ENCODE measurements at regions not wholly inside any gene's neighbourhood (a gene's known extent, or its start where the extent isn't known, plus 50 kb on each side); places are given as distances from the start of the nearest gene placed in this dataset.

- DNase-seq (ENCODE audit: low read depth in 1 of 2, low spot score in 1 of 2): no peak
- in situ Hi-C loops (cut with HindIII; ENCODE audit: low pct_unique_long_range_greater_than_20kb, low sequenced_read_pairs): no loop called here
- TF ChIP-seq JUND (IDR thresholded peaks at IDR 0.05; ENCODE audit: low read depth): no peak
These were observed 111.0 kb upstream of the WDR17 start for GRCh38 chr4:175954685-175955084.

- no peak for TF ChIP-seq JUND (IDR thresholded peaks at IDR 0.05; ENCODE audit: low read depth)
- in situ Hi-C loops (cut with HindIII; ENCODE audit: low pct_unique_long_range_greater_than_20kb, low sequenced_read_pairs): no loop called here
- no peak for DNase-seq (ENCODE audit: low read depth in 1 of 2, low spot score in 1 of 2)
These were observed 104.0 kb upstream of the WDR17 start for GRCh38 chr4:175961604-175962003.

GRCh38 chr4:175970072-175970471 is 95.6 kb upstream of the WDR17 start:
- in situ Hi-C loops (cut with HindIII; ENCODE audit: low pct_unique_long_range_greater_than_20kb, low sequenced_read_pairs): no loop called here
- TF ChIP-seq JUND (IDR thresholded peaks at IDR 0.05; ENCODE audit: low read depth): no peak
- no peak for DNase-seq (ENCODE audit: low read depth in 1 of 2, low spot score in 1 of 2)

GRCh38 chr4:175970724-175971123 is 94.9 kb upstream of the WDR17 start:
- no peak for TF ChIP-seq JUND (IDR thresholded peaks at IDR 0.05; ENCODE audit: low read depth)
- in situ Hi-C loops (cut with HindIII; ENCODE audit: low pct_unique_long_range_greater_than_20kb, low sequenced_read_pairs): no loop called here
- DNase-seq (ENCODE audit: low read depth in 1 of 2, low spot score in 1 of 2): peak in 1 of 2 experiments; percentile 2

GRCh38 chr4:175971388-175972179 is 94.1 kb upstream of the WDR17 start:
- DNase-seq (ENCODE audit: low read depth in 1 of 2, low spot score in 1 of 2): peak in 1 of 2 experiments; percentile 1
- TF ChIP-seq JUND (IDR thresholded peaks at IDR 0.05; ENCODE audit: low read depth): no peak

GRCh38 chr4:175973027-175973923 is 92.4 kb upstream of the WDR17 start:
- TF ChIP-seq JUND (IDR thresholded peaks at IDR 0.05; ENCODE audit: low read depth): no peak
- no peak for DNase-seq (ENCODE audit: low read depth in 1 of 2, low spot score in 1 of 2)
- in situ Hi-C loops (cut with HindIII; ENCODE audit: low pct_unique_long_range_greater_than_20kb, low sequenced_read_pairs): no loop called here

More at GRCh38 chr4:175971388-175972179, 94.1 kb upstream of the WDR17 start:
- in situ Hi-C loops (cut with HindIII; ENCODE audit: low pct_unique_long_range_greater_than_20kb, low sequenced_read_pairs): no loop called here

GRCh38 chr4:175983636-175984035 is 82.0 kb upstream of the WDR17 start:
- TF ChIP-seq JUND (IDR thresholded peaks at IDR 0.05; ENCODE audit: low read depth): no peak
- no peak for DNase-seq (ENCODE audit: low read depth in 1 of 2, low spot score in 1 of 2)
- in situ Hi-C loops (cut with HindIII; ENCODE audit: low pct_unique_long_range_greater_than_20kb, low sequenced_read_pairs): no loop called here

GRCh38 chr4:175986668-175987067 is 79.0 kb upstream of the WDR17 start:
- in situ Hi-C loops (cut with HindIII; ENCODE audit: low pct_unique_long_range_greater_than_20kb, low sequenced_read_pairs): no loop called here
- no peak for TF ChIP-seq JUND (IDR thresholded peaks at IDR 0.05; ENCODE audit: low read depth)
- DNase-seq (ENCODE audit: low read depth in 1 of 2, low spot score in 1 of 2): no peak

- DNase-seq (ENCODE audit: low read depth in 1 of 2, low spot score in 1 of 2): no peak
- TF ChIP-seq JUND (IDR thresholded peaks at IDR 0.05; ENCODE audit: low read depth): no peak
- in situ Hi-C loops (cut with HindIII; ENCODE audit: low pct_unique_long_range_greater_than_20kb, low sequenced_read_pairs): no loop called here
These were observed 77.1 kb upstream of the WDR17 start for GRCh38 chr4:175988511-175988910.

- DNase-seq (ENCODE audit: low read depth in 1 of 2, low spot score in 1 of 2): no peak
- no peak for TF ChIP-seq JUND (IDR thresholded peaks at IDR 0.05; ENCODE audit: low read depth)
- in situ Hi-C loops (cut with HindIII; ENCODE audit: low pct_unique_long_range_greater_than_20kb, low sequenced_read_pairs): no loop called here
These were observed 69.4 kb upstream of the WDR17 start for GRCh38 chr4:175996206-175996605.

- no peak for DNase-seq (ENCODE audit: low read depth in 1 of 2, low spot score in 1 of 2)
- no peak for TF ChIP-seq JUND (IDR thresholded peaks at IDR 0.05; ENCODE audit: low read depth)
- in situ Hi-C loops (cut with HindIII; ENCODE audit: low pct_unique_long_range_greater_than_20kb, low sequenced_read_pairs): no loop called here
These were observed 68.3 kb upstream of the WDR17 start for GRCh38 chr4:175997291-175997690.

- peak in 1 of 2 experiments; percentile 58 for DNase-seq (ENCODE audit: low read depth in 1 of 2, low spot score in 1 of 2)
- in situ Hi-C loops (cut with HindIII; ENCODE audit: low pct_unique_long_range_greater_than_20kb, low sequenced_read_pairs): no loop called here
- TF ChIP-seq JUND (IDR thresholded peaks at IDR 0.05; ENCODE audit: low read depth): no peak
These were observed 66.9 kb upstream of the WDR17 start for GRCh38 chr4:175998782-175999181.

GRCh38 chr4:175999944-176000343 is 65.7 kb upstream of the WDR17 start:
- in situ Hi-C loops (cut with HindIII; ENCODE audit: low pct_unique_long_range_greater_than_20kb, low sequenced_read_pairs): no loop called here
- no peak for DNase-seq (ENCODE audit: low read depth in 1 of 2, low spot score in 1 of 2)
- no peak for TF ChIP-seq JUND (IDR thresholded peaks at IDR 0.05; ENCODE audit: low read depth)

Data from T47D (cell line).